ENCODE measurements at regions not wholly inside any gene's neighbourhood (a gene's known extent, or its start where the extent isn't known, plus 50 kb on each side); places are given as distances from the start of the nearest gene placed in this dataset.

DNA sequence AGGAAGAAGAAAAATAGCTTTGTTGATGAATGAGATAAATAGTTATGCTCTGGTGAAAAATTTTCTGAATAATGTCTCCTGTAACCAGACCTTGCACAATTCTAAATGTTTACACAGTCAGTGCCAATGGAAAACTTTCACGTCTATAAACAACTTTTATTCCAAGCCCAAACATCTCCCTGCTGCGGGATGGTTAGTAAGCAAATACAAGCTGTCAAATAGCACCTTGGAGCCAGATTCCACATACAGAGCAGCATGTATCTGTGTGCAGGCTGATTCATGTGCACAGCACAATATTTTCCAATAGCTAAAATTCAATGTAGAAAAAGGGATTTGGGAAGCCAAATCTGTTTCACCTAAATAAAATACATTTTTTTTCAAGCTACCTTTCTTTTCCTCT, 813.3 kb downstream of the HACE1 start:
- Mint-ChIP-seq H3K27me3 (peaks cover 13% of the 10 kb centered on the region), H3K36me3 (no peaks in the 10 kb centered on the region), H3K4me3 (no peak overlapping the region), H3K27ac (no peak overlapping the region), H3K4me1 (ENCODE audit: unreplicated experiment) (no peaks in the 10 kb centered on the region), H3K9me3 (no peaks in the 10 kb centered on the region)
- no peak for DNase-seq (ENCODE audit: extremely low spot score, unreplicated experiment)
- TF ChIP-seq, protein P1, sequence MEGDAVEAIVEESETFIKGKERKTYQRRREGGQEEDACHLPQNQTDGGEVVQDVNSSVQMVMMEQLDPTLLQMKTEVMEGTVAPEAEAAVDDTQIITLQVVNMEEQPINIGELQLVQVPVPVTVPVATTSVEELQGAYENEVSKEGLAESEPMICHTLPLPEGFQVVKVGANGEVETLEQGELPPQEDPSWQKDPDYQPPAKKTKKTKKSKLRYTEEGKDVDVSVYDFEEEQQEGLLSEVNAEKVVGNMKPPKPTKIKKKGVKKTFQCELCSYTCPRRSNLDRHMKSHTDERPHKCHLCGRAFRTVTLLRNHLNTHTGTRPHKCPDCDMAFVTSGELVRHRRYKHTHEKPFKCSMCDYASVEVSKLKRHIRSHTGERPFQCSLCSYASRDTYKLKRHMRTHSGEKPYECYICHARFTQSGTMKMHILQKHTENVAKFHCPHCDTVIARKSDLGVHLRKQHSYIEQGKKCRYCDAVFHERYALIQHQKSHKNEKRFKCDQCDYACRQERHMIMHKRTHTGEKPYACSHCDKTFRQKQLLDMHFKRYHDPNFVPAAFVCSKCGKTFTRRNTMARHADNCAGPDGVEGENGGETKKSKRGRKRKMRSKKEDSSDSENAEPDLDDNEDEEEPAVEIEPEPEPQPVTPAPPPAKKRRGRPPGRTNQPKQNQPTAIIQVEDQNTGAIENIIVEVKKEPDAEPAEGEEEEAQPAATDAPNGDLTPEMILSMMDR (conservative IDR thresholded peaks at IDR 0.05) = no peak

DNA sequence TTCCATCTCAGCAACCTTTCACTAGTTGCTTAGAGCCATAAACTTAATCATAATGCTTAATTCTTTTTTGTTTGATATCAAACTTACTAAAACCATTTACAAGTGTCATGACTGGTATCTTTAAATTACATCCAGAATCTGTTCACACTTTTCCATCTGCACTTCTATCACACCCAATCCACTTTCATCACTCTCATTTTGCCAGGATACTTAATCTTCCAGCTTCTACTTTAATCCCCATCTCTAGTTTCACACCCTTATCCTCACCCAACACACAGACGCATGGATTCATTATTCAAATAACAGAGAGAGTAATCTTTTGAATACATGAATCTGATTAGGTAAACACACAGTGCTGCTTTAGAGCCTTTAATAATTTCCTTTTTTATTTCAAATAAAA, 828.4 kb downstream of the HACE1 start:
- no peaks in the 10 kb centered on the region for H3K36me3 Mint-ChIP-seq
- TF ChIP-seq, protein P1 (conservative IDR thresholded peaks at IDR 0.05) = no peak
- no peak overlapping the region for H3K27ac Mint-ChIP-seq

DNA sequence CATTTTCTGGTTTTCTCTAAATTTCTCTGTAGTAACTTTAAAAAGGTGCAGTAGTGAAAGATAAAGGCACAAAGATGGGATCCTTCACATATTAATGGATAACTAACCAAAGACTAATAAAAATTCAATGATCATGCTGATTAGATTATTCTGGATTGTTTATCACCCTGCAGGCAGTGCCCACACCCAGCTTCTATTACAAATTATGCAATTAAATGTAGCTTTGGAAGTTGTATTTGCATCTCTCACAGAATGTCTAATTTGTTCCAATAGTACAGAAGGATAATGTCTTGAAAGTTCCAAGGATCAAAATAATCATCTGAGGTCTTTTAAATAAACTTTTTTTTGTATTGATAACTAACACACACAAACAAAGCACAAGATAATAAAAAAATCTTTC, 837.6 kb downstream of the HACE1 start:
- Mint-ChIP-seq H3K4me1 (ENCODE audit: unreplicated experiment) (peaks cover 8% of the 10 kb centered on the region), H3K4me3 (no peak overlapping the region), H3K27me3 (no peaks in the 10 kb centered on the region), H3K9me3 (no peaks in the 10 kb centered on the region), H3K27ac (no peak overlapping the region), H3K36me3 (no peaks in the 10 kb centered on the region)
- TF ChIP-seq, protein P1 (conservative IDR thresholded peaks at IDR 0.05) = no peak
- DNase-seq (ENCODE audit: extremely low spot score, unreplicated experiment) = no peak

More for the DNA sequence above, 828.4 kb downstream of the HACE1 start:
- no peak for DNase-seq (ENCODE audit: extremely low spot score, unreplicated experiment)
- H3K9me3 Mint-ChIP-seq = no peaks in the 10 kb centered on the region
- peaks cover 7% of the 10 kb centered on the region for H3K27me3 Mint-ChIP-seq
- H3K4me1 Mint-ChIP-seq (ENCODE audit: unreplicated experiment) = no peaks in the 10 kb centered on the region
- H3K4me3 Mint-ChIP-seq = no peak overlapping the region

DNA sequence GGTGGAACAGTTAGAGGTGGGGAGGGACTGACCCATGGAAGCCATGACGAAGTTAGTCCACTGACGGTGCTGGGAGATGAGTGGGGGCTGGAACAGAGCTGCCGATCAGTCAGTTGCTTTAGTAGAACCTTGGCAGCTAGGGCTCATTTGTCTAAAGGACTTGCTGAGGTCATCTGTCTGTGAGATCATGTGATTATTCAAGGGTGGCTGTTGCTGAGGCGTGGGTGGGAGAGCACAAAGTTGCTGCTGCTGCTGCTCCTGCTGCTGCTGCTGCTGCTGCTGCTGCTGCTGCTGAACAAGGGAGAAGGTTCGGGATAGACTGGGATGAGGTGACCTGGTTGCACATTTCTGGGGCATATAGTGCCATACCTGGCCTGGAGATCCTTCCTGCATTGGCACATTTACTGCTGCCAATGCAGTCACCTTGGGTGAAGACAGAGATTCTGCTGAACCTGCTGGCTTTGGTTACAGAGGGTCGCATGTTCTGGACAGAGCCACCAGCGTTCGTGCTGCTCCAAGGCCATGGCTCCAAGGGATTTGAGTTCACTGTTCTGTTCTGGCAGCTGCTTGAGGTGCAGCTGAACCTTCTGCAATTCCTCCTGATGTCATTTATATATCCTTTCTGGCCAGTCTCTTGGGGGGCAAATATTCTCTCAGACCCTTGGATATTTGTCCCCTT, 840.5 kb downstream of the HACE1 start:
- DNase-seq (ENCODE audit: extremely low spot score, unreplicated experiment) = no peak
- H3K4me1 Mint-ChIP-seq (ENCODE audit: unreplicated experiment) = peaks cover 8% of the 10 kb centered on the region
- peaks cover 4% of the 10 kb centered on the region for H3K27me3 Mint-ChIP-seq
- TF ChIP-seq, protein P1 (conservative IDR thresholded peaks at IDR 0.05) = no peak
- peak overlapping the region; percentile 42 for H3K27ac Mint-ChIP-seq
- H3K36me3 Mint-ChIP-seq = no peaks in the 10 kb centered on the region
- no peak overlapping the region for H3K4me3 Mint-ChIP-seq
- no peaks in the 10 kb centered on the region for H3K9me3 Mint-ChIP-seq

DNA sequence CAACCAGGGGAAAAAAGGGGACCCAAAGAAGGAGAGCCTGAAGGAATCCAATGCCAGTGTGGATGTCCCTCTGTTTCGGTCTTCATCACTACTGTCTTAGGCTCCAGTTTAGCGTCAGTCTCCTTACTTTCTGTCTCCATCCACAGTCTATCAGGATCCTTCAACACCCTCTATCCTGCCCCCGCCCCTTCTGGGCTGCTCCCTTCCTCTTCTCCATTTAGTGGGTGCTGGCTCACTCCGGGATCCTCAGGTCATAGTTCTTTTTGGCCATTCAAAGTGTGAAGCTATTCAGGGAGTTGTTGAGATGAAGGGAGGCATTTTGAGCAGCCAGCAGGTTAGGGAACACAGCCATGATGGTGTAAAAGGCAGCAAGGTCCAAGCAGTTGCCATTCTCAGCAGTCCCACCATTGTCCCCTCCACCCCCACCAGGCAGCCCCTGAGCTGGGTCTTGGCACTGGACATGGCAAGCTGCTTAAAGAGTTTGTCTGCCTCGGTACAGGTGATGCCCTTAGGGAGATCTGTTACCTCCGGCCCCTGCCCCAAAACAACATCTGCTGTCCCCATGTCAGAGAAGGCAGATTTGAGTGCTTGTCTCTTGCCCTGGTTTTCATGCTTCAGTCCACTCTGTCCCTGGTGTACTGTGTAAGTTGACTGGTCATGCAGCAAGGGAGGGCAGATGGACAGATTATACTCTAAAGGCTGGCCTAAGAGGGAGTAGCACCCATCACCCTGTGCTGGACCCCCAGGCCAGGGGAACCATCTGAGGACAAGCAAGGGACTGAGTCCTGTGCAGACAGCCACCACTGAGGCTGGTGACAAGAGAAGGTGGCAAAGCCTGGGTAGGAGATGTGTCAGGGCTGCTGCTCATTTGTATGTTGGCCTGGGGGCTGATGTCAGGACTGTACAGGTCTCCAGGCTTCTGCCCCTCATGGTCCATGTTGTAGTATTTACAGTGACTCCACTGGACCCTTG, 842.0 kb downstream of the HACE1 start:
- DNase-seq (ENCODE audit: extremely low spot score, unreplicated experiment) = no peak
- TF ChIP-seq, protein P1 (conservative IDR thresholded peaks at IDR 0.05) = no peak
- Mint-ChIP-seq H3K4me1 (ENCODE audit: unreplicated experiment) (peaks cover 8% of the 10 kb centered on the region), H3K36me3 (no peaks in the 10 kb centered on the region), H3K9me3 (no peaks in the 10 kb centered on the region), H3K4me3 (no peak overlapping the region), H3K27ac (no peak overlapping the region), H3K27me3 (peaks cover 4% of the 10 kb centered on the region)

Measured in type B pancreatic cell (in vitro differentiated cells).